Endothelial cell (in vitro differentiated cells): ENCODE measurements at regions not wholly inside any gene's neighbourhood (a gene's known extent, or its start where the extent isn't known, plus 50 kb on each side); places are given as distances from the start of the nearest gene placed in this dataset.

Experiments
- DNase-seq: peaks from one replicate; pipeline ENCODE4 v3.0.0; 2021; ENCODE audit warnings: low spot score
- H3K27ac Mint-ChIP-seq: one replicate; pipeline ENCODE4 v1.8.0; 2021; ENCODE audit warnings: mixed read lengths, inconsistent platforms; ENCODE audit not compliant: unreplicated experiment
- H3K27me3 Mint-ChIP-seq: one replicate; pipeline ENCODE4 v1.8.0; 2021; ENCODE audit warnings: mild to moderate bottlenecking, moderate library complexity, mixed read lengths, inconsistent platforms; ENCODE audit not compliant: unreplicated experiment
- H3K36me3 Mint-ChIP-seq: one replicate; pipeline ENCODE4 v1.8.0; 2021; ENCODE audit warnings: mild to moderate bottlenecking, low read depth, mixed read lengths, inconsistent platforms; ENCODE audit not compliant: unreplicated experiment
- H3K4me1 Mint-ChIP-seq: one replicate; pipeline ENCODE4 v1.8.0; 2021; ENCODE audit warnings: mild to moderate bottlenecking, mixed read lengths, inconsistent platforms; ENCODE audit not compliant: unreplicated experiment
- H3K4me3 Mint-ChIP-seq: one replicate; pipeline ENCODE4 v1.8.0; 2021; ENCODE audit warnings: mild to moderate bottlenecking, mixed read lengths, inconsistent platforms; ENCODE audit not compliant: unreplicated experiment
- H3K9me3 Mint-ChIP-seq: one replicate; pipeline ENCODE4 v1.8.0; 2021; ENCODE audit warnings: mixed read lengths, inconsistent platforms; ENCODE audit not compliant: unreplicated experiment
- TF ChIP-seq, protein P1 (sequence below): fragments of 200-600 bp; sonication (generic); IDR thresholded peaks from one replicate; pipeline ENCODE4 v1.5.0; 2021; ENCODE audit warnings: antibody characterized with exemption; ENCODE audit not compliant: unreplicated experiment

DNA sequence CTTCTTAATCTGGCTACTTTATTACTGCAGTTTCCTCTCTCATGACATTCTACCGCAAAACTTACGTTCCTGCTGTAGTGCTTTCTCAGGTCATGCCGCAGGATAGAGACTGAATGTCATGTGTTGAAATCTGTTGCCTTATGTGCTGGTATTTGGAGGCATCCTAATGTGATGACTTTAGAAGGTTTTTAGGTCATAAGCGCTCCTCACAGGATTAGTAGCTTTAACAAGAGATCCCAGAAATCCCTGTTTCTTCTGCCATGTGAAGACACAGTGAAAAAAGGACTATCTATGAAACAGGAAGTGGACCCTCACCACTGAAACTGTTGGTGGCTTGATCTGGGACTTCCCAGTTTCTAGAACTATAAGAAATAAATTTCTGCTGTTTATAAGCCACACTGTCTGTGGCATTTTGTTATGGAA is 209.3 kb downstream of the LACC1 start:
- Mint-ChIP-seq H3K27me3 (peaks cover 3% of the 10 kb centered on the region), H3K27ac (no peak overlapping the region), H3K4me3 (no peak overlapping the region), H3K9me3 (no peaks in the 10 kb centered on the region), H3K36me3 (peaks cover 6% of the 10 kb centered on the region), H3K4me1 (peaks cover 8% of the 10 kb centered on the region)
- no peak for DNase-seq
- TF ChIP-seq, protein P1, sequence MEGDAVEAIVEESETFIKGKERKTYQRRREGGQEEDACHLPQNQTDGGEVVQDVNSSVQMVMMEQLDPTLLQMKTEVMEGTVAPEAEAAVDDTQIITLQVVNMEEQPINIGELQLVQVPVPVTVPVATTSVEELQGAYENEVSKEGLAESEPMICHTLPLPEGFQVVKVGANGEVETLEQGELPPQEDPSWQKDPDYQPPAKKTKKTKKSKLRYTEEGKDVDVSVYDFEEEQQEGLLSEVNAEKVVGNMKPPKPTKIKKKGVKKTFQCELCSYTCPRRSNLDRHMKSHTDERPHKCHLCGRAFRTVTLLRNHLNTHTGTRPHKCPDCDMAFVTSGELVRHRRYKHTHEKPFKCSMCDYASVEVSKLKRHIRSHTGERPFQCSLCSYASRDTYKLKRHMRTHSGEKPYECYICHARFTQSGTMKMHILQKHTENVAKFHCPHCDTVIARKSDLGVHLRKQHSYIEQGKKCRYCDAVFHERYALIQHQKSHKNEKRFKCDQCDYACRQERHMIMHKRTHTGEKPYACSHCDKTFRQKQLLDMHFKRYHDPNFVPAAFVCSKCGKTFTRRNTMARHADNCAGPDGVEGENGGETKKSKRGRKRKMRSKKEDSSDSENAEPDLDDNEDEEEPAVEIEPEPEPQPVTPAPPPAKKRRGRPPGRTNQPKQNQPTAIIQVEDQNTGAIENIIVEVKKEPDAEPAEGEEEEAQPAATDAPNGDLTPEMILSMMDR: no peak

DNA sequence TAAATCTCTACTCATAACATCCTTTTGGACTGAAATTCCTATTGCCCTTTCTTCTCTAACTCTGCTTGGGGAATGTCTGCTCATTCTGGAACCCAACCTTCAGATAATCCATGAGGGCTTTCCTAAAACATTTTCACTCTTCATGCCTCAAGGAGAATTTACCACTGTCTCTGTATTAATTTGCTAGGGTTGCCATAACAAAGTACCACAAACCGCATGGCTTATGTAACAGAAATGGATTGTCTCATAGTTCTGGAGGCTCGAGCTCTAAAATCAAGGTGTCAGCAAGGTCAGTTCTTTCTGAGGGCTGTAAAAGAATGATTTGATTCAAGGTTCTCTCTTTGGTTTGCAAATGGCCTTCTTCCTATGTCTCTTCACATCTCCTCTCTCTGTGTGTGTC is 209.7 kb downstream of the LACC1 start:
- Mint-ChIP-seq H3K4me1 (peaks cover 8% of the 10 kb centered on the region), H3K27ac (no peak overlapping the region), H3K27me3 (peaks cover 3% of the 10 kb centered on the region), H3K36me3 (peaks cover 6% of the 10 kb centered on the region), H3K9me3 (no peaks in the 10 kb centered on the region), H3K4me3 (no peak overlapping the region)
- TF ChIP-seq, protein P1: no peak
- no peak for DNase-seq

DNA sequence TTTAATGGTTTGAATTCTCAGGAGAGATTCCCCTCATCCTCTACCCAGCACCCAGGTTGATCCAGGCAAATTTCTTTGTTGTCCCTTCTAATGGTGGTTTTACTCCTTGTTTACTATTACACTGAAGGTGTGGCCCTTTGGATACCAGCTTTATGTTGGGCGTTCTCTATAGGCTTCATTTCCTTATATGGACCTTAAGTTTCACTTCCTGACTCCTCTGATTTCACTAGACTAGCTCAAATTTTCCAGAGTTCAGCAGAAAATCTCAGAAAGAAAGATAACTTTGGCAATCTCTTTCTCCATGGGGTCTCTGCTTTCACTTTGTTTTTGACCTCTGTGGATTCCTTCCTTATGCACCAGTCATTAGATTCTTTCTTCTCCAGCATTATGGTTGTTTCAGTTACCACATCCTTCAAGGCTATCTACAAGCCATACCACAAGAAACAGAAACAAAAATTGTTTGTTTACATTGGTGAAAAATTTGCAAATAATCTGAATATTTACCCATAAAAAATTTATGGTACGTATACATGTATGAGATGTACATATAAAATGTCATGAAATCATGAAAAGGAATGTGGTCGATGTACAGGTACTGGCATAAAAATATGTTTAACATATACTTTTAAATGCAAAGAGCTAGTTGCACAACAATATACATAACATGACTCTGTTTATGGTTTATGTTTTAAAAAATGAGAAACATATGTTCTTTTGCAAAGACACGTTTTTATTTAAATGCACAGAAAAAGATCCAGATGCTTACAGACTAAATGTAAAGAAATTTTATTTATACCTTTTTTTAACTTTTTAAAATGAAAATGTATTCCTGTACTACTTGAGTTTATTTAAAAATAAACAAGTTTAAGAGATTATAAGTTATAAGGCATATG is 212.6 kb downstream of the LACC1 start:
- TF ChIP-seq, protein P1: no peak
- no peak for DNase-seq
- Mint-ChIP-seq H3K27me3 (peaks cover 3% of the 10 kb centered on the region), H3K27ac (no peak overlapping the region), H3K4me1 (peaks cover 12% of the 10 kb centered on the region), H3K4me3 (no peak overlapping the region), H3K9me3 (no peaks in the 10 kb centered on the region), H3K36me3 (peaks cover 6% of the 10 kb centered on the region)

DNA sequence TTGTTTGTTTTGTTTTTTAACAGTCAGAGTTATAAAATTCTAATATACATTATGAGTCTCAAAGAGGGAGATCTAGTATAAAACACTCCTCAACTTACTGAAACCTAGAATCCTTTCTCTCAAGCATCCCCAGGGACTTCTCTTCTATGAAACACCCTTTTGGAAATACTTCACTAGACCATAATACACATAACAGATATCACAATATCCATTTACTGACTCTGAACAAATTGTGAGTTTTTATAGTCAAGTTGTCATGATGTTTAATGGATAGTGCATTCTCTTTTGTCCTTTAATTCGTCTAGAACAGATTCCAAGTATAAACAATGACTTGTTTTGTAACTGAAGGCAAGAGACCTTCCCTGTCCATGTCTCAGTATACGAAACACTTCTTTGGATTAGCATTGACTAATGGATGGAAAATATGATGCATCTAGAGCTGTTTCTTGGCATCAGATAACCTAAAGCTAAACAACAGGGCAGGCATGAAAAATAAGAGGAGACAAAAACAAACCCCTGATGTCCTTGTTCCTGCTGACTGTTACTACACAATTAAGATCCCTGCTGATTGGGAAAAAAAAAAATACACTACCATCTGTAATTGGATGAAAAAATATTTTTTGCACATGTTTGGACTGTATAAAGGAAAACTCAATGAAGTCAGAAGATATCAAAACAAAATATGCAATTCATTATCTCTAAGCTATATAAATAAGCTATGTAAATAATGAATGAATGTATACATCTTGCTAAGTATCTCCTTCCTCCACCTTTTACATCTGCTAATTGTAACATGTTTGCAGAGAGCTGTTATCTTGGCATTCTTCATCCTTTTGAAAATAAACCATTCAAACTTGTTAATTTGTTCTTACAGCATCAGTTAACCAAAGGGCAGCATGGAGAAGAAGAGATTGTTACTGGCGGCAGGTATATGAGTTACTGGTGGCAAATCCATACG is 214.2 kb downstream of the LACC1 start:
- Mint-ChIP-seq H3K9me3 (no peaks in the 10 kb centered on the region), H3K4me3 (no peak overlapping the region), H3K27me3 (no peaks in the 10 kb centered on the region), H3K4me1 (peaks cover 4% of the 10 kb centered on the region), H3K36me3 (no peaks in the 10 kb centered on the region), H3K27ac (no peak overlapping the region)
- TF ChIP-seq, protein P1: no peak
- DNase-seq: no peak
